Endothelial cell (in vitro differentiated cells): ENCODE measurements at regions not wholly inside any gene's neighbourhood (a gene's known extent, or its start where the extent isn't known, plus 50 kb on each side); places are given as distances from the start of the nearest gene placed in this dataset.

ENCODE experiments used
- DNase-seq: peaks from one replicate; pipeline ENCODE4 v3.0.0; 2021; ENCODE audit warnings: low spot score
- H3K27ac Mint-ChIP-seq: one replicate; pipeline ENCODE4 v1.8.0; 2021; ENCODE audit warnings: mixed read lengths, inconsistent platforms; ENCODE audit not compliant: unreplicated experiment
- H3K27me3 Mint-ChIP-seq: one replicate; pipeline ENCODE4 v1.8.0; 2021; ENCODE audit warnings: mild to moderate bottlenecking, moderate library complexity, mixed read lengths, inconsistent platforms; ENCODE audit not compliant: unreplicated experiment
- H3K36me3 Mint-ChIP-seq: one replicate; pipeline ENCODE4 v1.8.0; 2021; ENCODE audit warnings: mild to moderate bottlenecking, low read depth, mixed read lengths, inconsistent platforms; ENCODE audit not compliant: unreplicated experiment
- H3K4me1 Mint-ChIP-seq: one replicate; pipeline ENCODE4 v1.8.0; 2021; ENCODE audit warnings: mild to moderate bottlenecking, mixed read lengths, inconsistent platforms; ENCODE audit not compliant: unreplicated experiment
- H3K4me3 Mint-ChIP-seq: one replicate; pipeline ENCODE4 v1.8.0; 2021; ENCODE audit warnings: mild to moderate bottlenecking, mixed read lengths, inconsistent platforms; ENCODE audit not compliant: unreplicated experiment
- H3K9me3 Mint-ChIP-seq: one replicate; pipeline ENCODE4 v1.8.0; 2021; ENCODE audit warnings: mixed read lengths, inconsistent platforms; ENCODE audit not compliant: unreplicated experiment
- CTCF ChIP-seq: fragments of 200-600 bp; sonication (generic); IDR thresholded peaks from one replicate; pipeline ENCODE4 v1.5.0; 2021; ENCODE audit warnings: antibody characterized with exemption; ENCODE audit not compliant: unreplicated experiment

- Mint-ChIP-seq H3K9me3 (no peaks in the 10 kb centered on the region), H3K4me1 (no peaks in the 10 kb centered on the region), H3K36me3 (no peaks in the 10 kb centered on the region), H3K27me3 (no peaks in the 10 kb centered on the region), H3K27ac (no peak overlapping the region), H3K4me3 (no peak overlapping the region)
- TF ChIP-seq CTCF, result no peak
- DNase-seq, result no peak
These were observed 103.5 kb upstream of the SPRY2 start for GRCh38 chr13:80444240-80445015.

GRCh38 chr13:80442609-80443008, 101.7 kb upstream of the SPRY2 start:
- H3K27ac Mint-ChIP-seq, result no peak overlapping the region

GRCh38 chr13:80441968-80442367, 101.0 kb upstream of the SPRY2 start:
- TF ChIP-seq CTCF, result no peak
- no peak overlapping the region for H3K4me3 Mint-ChIP-seq
- no peaks in the 10 kb centered on the region for H3K4me1 Mint-ChIP-seq
- no peaks in the 10 kb centered on the region for H3K36me3 Mint-ChIP-seq
- no peak overlapping the region for H3K27ac Mint-ChIP-seq
- H3K27me3 Mint-ChIP-seq, result no peaks in the 10 kb centered on the region
- no peaks in the 10 kb centered on the region for H3K9me3 Mint-ChIP-seq
- no peak for DNase-seq

More at GRCh38 chr13:80442609-80443008, 101.7 kb upstream of the SPRY2 start:
- H3K27me3 Mint-ChIP-seq, result no peaks in the 10 kb centered on the region
- H3K4me3 Mint-ChIP-seq, result no peak overlapping the region
- no peaks in the 10 kb centered on the region for H3K36me3 Mint-ChIP-seq
- H3K4me1 Mint-ChIP-seq, result no peaks in the 10 kb centered on the region
- no peaks in the 10 kb centered on the region for H3K9me3 Mint-ChIP-seq
- DNase-seq, result no peak
- no peak for TF ChIP-seq CTCF

- H3K4me1 Mint-ChIP-seq, result no peaks in the 10 kb centered on the region
- H3K9me3 Mint-ChIP-seq, result no peaks in the 10 kb centered on the region
- DNase-seq, result no peak
- peaks cover 5% of the 10 kb centered on the region for H3K27me3 Mint-ChIP-seq
- TF ChIP-seq CTCF, result no peak
- no peak overlapping the region for H3K4me3 Mint-ChIP-seq
- no peaks in the 10 kb centered on the region for H3K36me3 Mint-ChIP-seq
- no peak overlapping the region for H3K27ac Mint-ChIP-seq
These were observed 97.6 kb upstream of the SPRY2 start for GRCh38 chr13:80438521-80438920.

GRCh38 chr13:80437231-80437630, 96.3 kb upstream of the SPRY2 start:
- DNase-seq, result no peak
- no peaks in the 10 kb centered on the region for H3K36me3 Mint-ChIP-seq
- H3K4me1 Mint-ChIP-seq, result no peaks in the 10 kb centered on the region
- no peak overlapping the region for H3K27ac Mint-ChIP-seq
- peaks cover 5% of the 10 kb centered on the region for H3K27me3 Mint-ChIP-seq
- no peaks in the 10 kb centered on the region for H3K9me3 Mint-ChIP-seq
- no peak overlapping the region for H3K4me3 Mint-ChIP-seq
- TF ChIP-seq CTCF, result no peak
